ENCODE measurements at regions not wholly inside any gene's neighbourhood (a gene's known extent, or its start where the extent isn't known, plus 50 kb on each side); places are given as distances from the start of the nearest gene placed in this dataset.

DNA sequence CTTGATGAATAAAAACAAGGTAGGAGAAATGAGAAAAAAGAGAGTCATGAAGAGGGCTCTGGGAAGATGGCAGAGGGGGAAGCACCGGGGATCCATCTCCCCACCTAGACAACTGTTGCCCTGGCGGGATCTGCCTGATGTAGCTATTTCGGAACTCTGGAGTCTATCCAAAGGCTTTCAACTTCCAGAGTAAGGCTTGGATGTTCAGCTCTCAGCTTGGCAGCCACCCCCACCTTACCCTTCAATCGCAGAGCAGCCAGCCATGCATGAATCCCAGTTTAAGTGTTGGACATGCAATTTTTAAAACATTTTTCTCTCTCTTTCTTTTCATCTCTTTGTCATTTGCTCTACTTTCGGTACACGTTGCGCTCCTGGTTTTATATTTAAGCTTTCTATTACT, 275.9 kb upstream of the EXOC2 start:
- Mint-ChIP-seq H3K9me3 (ENCODE audit: low read depth) (no peaks in the 10 kb centered on the region), H3K4me3 (no peak overlapping the region), H3K27ac (no peak overlapping the region), H3K4me1 (no peaks in the 10 kb centered on the region), H3K36me3 (no peaks in the 10 kb centered on the region), H3K27me3 (peaks cover 19% of the 10 kb centered on the region)
- CTCF ChIA-PET: no interaction called here
- ATAC-seq (no peak), DNase-seq (no peak)

DNA sequence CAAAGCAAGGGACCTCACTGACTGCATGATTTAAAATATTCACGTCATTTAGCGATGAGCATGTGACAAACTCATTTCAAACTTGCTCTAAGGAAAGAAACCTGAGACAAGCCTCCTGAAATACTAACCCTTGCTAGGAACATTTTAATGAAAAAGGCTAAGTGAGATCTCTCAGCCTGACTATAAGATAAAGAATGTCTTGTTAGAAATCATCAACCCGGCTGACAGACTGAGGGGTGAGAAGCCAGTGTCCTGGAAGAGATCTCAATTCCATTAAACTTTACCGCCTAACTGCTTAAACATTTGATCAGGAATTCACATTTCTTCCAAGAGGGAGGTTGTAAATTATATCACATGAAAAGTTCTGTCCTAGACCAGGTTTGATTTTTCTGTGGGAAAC, 274.8 kb upstream of the EXOC2 start:
- Mint-ChIP-seq H3K36me3 (no peaks in the 10 kb centered on the region), H3K4me1 (no peaks in the 10 kb centered on the region), H3K4me3 (no peak overlapping the region), H3K27ac (no peak overlapping the region), H3K27me3 (peaks cover 22% of the 10 kb centered on the region), H3K9me3 (ENCODE audit: low read depth) (no peaks in the 10 kb centered on the region)
- CTCF ChIA-PET: no interaction called here
- ATAC-seq: no peak
- no peak for DNase-seq

DNA sequence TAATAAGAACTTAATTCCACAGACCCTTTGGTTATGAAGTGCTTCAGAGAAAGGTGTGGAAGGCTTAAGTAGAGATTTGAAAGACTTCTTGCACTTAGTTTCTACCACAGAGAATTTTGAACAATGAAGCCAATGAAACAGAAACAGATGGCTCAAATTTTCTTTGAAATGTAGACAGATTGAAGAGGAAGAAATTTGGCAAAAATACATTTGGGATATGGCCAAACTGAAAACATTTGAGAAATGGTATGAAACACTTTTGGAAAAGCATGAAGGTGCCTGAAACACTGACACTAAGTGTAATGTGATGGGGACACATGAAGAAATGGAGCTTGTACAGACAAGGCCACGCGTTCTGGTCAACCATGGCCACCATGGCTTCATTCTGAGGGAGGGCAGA, 272.4 kb upstream of the EXOC2 start:
- ATAC-seq: no peak
- Mint-ChIP-seq H3K27me3 (peaks cover 26% of the 10 kb centered on the region), H3K4me3 (no peak overlapping the region), H3K4me1 (no peaks in the 10 kb centered on the region), H3K27ac (no peak overlapping the region), H3K9me3 (ENCODE audit: low read depth) (no peaks in the 10 kb centered on the region), H3K36me3 (no peaks in the 10 kb centered on the region)
- no peak for DNase-seq
- CTCF ChIA-PET: no interaction called here

DNA sequence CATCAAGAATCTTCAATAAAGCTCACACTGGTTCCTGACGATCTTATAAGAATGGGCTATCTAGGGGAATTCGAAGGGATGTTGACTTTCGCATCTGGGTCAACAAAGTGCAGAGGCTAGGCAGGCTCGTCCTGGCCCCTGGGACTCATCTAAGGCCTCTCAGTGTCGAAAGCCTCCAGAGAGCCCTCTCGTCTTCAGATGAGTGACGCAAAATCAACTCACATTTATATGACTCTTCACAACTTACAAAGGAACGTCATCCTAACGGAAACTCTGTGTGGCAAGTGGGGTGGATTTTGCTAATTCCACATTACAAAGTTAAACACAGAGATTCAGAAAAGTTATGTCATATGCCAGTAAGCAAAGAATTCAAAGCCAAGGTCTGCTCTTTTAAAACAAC, 270.5 kb upstream of the EXOC2 start:
- Mint-ChIP-seq H3K27me3 (peaks cover 25% of the 10 kb centered on the region), H3K27ac (no peak overlapping the region), H3K4me3 (no peak overlapping the region), H3K9me3 (ENCODE audit: low read depth) (no peaks in the 10 kb centered on the region), H3K4me1 (no peaks in the 10 kb centered on the region), H3K36me3 (no peaks in the 10 kb centered on the region)
- CTCF ChIA-PET: no interaction called here
- DNase-seq: no peak
- ATAC-seq: no peak

DNA sequence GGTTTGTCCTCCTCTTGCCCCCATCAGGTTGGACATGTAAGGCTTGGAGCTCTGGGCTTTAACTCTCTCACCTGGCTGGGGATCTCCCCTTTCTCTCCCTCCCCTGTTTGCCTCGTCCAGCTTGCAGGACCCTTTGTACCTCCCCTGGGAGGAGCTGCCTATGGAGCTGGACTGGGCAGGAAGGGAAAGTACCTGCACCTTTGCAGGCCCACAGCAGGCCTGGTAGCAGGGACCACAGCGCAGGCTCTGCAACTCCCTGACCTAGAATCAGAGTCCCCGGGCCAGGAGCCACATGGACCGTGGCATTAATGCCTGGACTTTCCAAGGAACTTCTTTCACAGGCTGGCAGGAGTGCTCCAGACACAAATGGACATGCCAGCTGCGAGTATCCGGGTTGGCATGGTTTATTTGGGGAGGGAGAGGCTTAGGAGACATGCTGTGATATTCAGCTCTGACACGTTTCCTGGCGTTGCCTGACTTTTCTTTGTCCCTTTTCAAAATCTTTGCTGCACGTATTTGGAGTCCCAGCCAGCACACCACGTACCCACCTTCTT, 268.5 kb upstream of the EXOC2 start:
- no peak overlapping the region for H3K4me3 Mint-ChIP-seq
- peaks cover 25% of the 10 kb centered on the region for H3K27me3 Mint-ChIP-seq
- no peak for DNase-seq
- no peaks in the 10 kb centered on the region for H3K9me3 Mint-ChIP-seq (ENCODE audit: low read depth)
- CTCF ChIA-PET: interaction anchor here (1.7 kb wide), 1 partner anchor 475 kb away, joined by 3 read pairs; no protein-coding TSS in a partner anchor
- H3K4me1 Mint-ChIP-seq: no peaks in the 10 kb centered on the region
- no peak for ATAC-seq
- H3K27ac Mint-ChIP-seq: no peak overlapping the region
- H3K36me3 Mint-ChIP-seq: no peaks in the 10 kb centered on the region

DNA sequence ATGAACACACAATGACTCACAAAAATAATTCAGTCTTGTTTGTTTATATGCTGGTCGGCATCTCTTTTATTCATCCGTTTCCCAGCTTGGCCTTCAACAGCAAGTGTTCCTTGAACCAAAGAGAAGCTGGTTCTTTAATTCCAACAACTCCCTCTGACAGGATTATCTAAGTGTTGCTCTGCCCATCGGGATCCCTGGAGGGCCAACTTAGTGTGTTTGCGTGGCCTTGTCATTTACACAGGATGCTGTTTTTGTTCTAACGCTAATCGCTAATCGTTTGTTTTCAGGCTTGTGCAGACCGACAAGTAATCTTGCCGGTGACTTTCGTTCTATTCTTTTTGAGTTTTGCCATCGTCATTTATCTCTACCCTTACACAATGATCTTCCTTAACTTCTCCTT, 267.4 kb upstream of the EXOC2 start:
- ATAC-seq (no peak), DNase-seq (no peak)
- no peaks in the 10 kb centered on the region for H3K36me3 Mint-ChIP-seq
- CTCF ChIA-PET: interaction anchor here (1.7 kb wide), 1 partner anchor 476 kb away, joined by 3 read pairs; no protein-coding TSS in a partner anchor
- peaks cover 18% of the 10 kb centered on the region for H3K27me3 Mint-ChIP-seq
- no peaks in the 10 kb centered on the region for H3K4me1 Mint-ChIP-seq
- H3K9me3 Mint-ChIP-seq (ENCODE audit: low read depth): no peaks in the 10 kb centered on the region
- no peak overlapping the region for H3K27ac Mint-ChIP-seq
- no peak overlapping the region for H3K4me3 Mint-ChIP-seq

DNA sequence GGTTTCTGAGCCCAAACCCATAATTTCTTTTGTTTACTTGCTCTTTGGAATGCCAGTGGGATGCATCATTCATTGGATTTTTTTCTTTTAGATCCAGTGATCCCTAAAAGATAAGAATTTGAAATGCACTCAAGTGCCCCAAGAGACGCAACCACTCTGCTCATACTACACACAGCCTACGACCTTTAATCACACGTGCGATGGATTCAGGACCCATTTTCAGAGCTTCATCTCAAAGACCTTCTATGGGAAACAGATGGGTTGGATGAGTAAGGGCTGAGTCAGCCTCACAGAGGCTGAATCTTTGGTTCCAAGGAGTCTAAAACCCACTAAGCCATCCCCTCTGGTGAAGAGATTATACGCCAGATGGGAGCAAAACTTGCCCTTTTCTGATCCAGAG, 265.5 kb upstream of the EXOC2 start:
- no peaks in the 10 kb centered on the region for H3K4me1 Mint-ChIP-seq
- H3K36me3 Mint-ChIP-seq: no peaks in the 10 kb centered on the region
- H3K4me3 Mint-ChIP-seq: no peak overlapping the region
- DNase-seq (no peak), ATAC-seq (no peak)
- H3K27me3 Mint-ChIP-seq: peaks cover 23% of the 10 kb centered on the region
- CTCF ChIA-PET: interaction anchor here (0.9 kb wide), 1 partner anchor 11 kb away, joined by 4 read pairs; no protein-coding TSS in a partner anchor
- H3K9me3 Mint-ChIP-seq (ENCODE audit: low read depth): no peaks in the 10 kb centered on the region
- no peak overlapping the region for H3K27ac Mint-ChIP-seq

DNA sequence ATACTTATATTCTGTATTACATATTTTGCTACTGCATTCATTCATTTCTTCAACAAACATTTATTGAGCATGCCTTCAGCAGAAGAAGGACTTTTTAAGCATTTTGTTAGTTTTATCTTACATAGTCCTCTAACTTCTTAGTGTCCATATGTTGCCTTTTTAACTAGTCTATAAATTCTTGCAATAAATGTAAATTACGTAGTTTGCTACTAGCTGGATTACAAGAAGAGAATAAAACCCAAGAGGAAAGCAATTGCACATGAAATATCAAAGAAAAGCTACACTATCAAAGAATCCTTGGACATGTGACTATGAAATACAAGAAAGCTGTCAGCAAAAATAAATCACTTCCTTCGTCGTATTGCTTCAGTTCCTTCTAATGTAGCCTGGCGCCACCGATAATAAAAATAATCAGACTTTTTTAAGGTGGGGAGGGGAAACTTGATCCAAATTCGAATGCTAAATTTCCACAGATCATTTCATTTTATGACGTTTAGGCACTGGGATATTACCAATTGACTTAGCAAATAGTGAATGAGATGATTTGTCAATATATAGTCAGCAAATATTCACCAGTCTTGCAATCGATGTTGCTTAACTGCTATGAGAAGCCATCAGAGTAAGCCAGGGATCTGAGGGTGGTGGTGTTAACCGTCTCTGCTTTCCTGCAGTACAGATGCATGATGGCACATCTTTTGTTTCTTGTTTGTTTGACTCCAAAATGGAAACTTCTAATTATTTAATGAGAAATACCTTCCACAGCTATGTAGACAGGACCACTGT, 258.7 kb upstream of the EXOC2 start:
- Mint-ChIP-seq H3K27me3 (peaks cover 31% of the 10 kb centered on the region), H3K36me3 (no peaks in the 10 kb centered on the region), H3K4me3 (no peak overlapping the region), H3K4me1 (no peaks in the 10 kb centered on the region), H3K27ac (no peak overlapping the region), H3K9me3 (ENCODE audit: low read depth) (no peaks in the 10 kb centered on the region)
- no peak for ATAC-seq
- CTCF ChIA-PET: no interaction called here
- DNase-seq: no peak

DNA sequence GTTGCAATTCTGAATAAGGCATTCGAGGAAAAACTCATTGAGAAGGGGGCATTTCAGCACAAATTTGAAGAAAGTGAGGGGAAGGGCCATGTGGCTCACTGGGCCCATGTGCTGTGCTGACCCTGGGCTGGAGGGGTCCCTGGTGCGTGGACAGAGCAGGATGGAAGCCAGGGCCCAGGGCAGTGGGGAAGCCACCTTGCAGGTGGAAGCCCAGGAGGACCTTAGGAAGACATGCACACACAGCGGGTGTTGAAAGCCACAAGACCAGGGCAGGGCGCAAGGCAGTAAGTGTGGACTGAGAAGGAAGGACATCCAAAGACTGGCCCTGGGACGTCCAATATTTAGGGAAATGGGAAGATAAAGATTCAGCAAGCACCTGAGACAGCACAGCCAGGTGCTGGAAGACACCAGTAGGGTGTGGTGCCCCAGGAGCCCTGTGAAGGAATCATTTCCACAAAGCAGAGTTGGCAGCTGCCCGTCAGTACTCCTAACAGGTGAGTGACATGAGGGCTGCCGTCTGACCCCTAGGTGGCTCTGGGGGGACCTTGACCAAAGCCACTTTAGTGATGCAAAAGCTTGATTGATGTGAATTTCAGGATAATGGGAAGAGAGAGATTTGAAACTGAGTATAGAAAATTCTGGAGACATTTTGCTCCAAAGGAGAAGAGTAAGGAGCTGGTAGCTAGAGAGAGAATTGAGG, 254.4 kb upstream of the EXOC2 start:
- ATAC-seq: no peak
- no peak for DNase-seq
- H3K27ac Mint-ChIP-seq: no peak overlapping the region
- H3K27me3 Mint-ChIP-seq: peaks cover 14% of the 10 kb centered on the region
- H3K9me3 Mint-ChIP-seq (ENCODE audit: low read depth): no peaks in the 10 kb centered on the region
- H3K4me1 Mint-ChIP-seq: no peaks in the 10 kb centered on the region
- H3K36me3 Mint-ChIP-seq: no peaks in the 10 kb centered on the region
- H3K4me3 Mint-ChIP-seq: no peak overlapping the region
- CTCF ChIA-PET: interaction anchor here (1.4 kb wide), 1 partner anchor 11 kb away, joined by 4 read pairs; no protein-coding TSS in a partner anchor

DNA sequence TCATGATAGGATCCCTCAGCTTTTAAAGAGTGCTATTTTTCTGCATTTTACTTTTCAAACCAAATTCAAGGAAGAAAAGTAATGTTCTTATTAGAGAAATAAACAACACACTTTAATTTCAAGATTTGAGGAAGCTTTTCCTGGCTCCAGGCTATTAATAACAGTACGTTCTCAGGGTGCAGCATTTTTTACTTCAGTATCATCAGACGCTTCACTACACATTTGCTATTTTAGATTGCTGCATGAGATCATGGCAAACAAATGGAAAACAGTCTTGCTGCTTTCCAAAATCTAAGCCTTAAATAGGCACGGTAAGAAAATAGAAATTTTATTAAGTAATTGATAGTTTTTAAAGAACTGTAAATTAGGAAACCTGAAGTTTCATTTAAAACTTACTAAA, 253.6 kb upstream of the EXOC2 start:
- no peaks in the 10 kb centered on the region for H3K9me3 Mint-ChIP-seq (ENCODE audit: low read depth)
- no peaks in the 10 kb centered on the region for H3K36me3 Mint-ChIP-seq
- no peak overlapping the region for H3K27ac Mint-ChIP-seq
- ATAC-seq: no peak
- H3K4me3 Mint-ChIP-seq: no peak overlapping the region
- peaks cover 15% of the 10 kb centered on the region for H3K27me3 Mint-ChIP-seq
- CTCF ChIA-PET: no interaction called here
- DNase-seq: no peak
- H3K4me1 Mint-ChIP-seq: no peaks in the 10 kb centered on the region

DNA sequence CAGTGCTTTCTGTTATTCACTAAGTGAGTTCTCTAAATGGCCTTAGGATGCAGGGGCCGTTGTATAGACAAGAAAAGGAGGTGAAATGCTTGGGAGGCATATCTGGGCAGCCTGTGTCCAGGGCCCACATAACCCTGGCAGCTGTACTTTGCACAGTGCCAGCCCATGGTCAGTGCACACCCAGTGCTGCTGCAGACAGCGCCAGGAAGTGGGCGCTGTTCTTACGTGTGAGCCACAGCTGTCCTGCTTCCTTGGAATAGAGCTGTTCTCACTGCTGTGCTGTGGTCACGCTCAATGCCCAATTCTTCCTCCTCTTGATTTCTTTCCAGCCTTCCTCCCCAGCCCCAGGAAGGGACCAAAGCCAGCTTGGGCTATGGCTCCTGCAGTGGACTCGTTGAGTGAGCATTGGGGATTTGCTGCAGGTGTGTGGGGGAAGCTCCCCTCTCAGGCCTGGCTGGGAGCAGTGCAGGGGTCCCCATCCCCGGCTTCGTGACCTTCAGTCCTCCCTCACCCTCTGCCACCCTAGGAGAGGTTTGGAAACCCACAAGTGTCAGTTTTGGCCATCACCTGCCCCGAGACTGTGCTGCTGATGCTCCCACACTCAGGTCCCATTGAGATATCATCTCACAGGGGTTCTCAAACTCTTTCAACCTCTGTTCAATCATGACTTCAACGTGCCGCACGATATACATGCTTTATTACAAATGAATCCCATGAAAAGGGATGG, 246.8 kb upstream of the EXOC2 start:
- CTCF ChIA-PET: interaction anchor here (1.6 kb wide), 1 partner anchor 12 kb away, joined by 3 read pairs; no protein-coding TSS in a partner anchor
- H3K4me1 Mint-ChIP-seq: no peaks in the 10 kb centered on the region
- no peak for ATAC-seq

DNA sequence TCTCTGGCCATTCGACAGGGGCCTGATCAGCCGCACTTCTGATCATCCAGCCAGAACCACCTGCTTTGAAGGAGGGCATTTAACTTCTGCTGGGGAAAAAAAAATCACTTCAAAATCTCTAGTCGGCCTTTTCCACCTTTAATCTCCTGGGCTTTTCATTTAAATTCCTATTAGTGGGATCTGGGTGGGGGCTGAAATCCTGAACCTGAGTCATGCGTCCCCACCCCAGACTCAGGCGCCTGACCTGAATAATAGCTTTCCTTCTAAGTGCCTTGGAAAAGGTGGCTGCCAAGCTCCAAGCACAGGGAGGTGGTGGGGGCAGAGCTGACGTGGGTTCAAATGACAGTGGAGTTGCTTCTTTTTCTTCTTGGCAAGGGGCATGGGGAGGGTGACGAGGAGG, 246.0 kb upstream of the EXOC2 start:
- no peak overlapping the region for H3K27ac Mint-ChIP-seq
- H3K36me3 Mint-ChIP-seq: no peaks in the 10 kb centered on the region
- H3K4me3 Mint-ChIP-seq: no peak overlapping the region
- DNase-seq: no peak
- H3K4me1 Mint-ChIP-seq: no peaks in the 10 kb centered on the region
- no peaks in the 10 kb centered on the region for H3K9me3 Mint-ChIP-seq (ENCODE audit: low read depth)
- CTCF ChIA-PET: interaction anchor here (1.6 kb wide), 1 partner anchor 11 kb away, joined by 3 read pairs; no protein-coding TSS in a partner anchor
- peaks cover 3% of the 10 kb centered on the region for H3K27me3 Mint-ChIP-seq
- no peak for ATAC-seq

More for the DNA sequence above, 246.8 kb upstream of the EXOC2 start:
- Mint-ChIP-seq H3K9me3 (ENCODE audit: low read depth) (no peaks in the 10 kb centered on the region), H3K27me3 (peaks cover 3% of the 10 kb centered on the region), H3K36me3 (no peaks in the 10 kb centered on the region), H3K4me3 (no peak overlapping the region), H3K27ac (no peak overlapping the region)
- no peak for DNase-seq

DNA sequence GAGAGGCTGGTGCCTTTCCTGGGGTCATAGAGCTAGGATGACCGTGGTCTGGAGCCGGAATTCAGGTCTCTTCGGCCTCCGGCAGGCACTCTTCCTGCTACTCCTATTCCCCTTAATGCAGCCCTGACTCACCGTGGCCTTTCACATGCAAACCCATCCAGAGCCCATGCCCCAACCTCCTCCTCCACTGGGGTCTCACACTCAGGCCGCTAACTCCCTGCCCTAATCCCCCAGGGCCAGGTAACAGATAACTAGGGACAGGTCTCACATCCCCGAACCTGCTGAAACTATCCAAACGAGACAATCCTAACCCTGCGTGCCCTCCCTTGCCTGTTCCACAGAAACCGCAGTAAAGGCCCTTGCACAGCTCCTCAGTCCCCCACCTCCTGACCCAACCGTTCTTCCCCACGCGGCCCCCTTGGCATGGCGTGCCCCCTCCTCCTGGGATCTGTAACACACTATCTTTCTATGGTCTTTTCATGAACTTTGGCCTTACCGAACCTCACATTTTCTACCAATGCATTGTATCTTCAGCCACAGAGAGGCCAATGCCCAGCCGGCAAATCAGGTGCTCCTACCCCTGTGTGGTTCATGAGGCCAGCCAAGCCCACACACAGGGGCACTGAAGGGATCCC, 245.4 kb upstream of the EXOC2 start:
- Mint-ChIP-seq H3K36me3 (no peaks in the 10 kb centered on the region), H3K9me3 (ENCODE audit: low read depth) (no peaks in the 10 kb centered on the region), H3K4me1 (no peaks in the 10 kb centered on the region), H3K27ac (no peak overlapping the region), H3K4me3 (no peak overlapping the region), H3K27me3 (peaks cover 3% of the 10 kb centered on the region)
- DNase-seq (no peak), ATAC-seq (no peak)
- CTCF ChIA-PET: interaction anchor here (1.6 kb wide), 1 partner anchor 11 kb away, joined by 3 read pairs; no protein-coding TSS in a partner anchor
